HS-27A (cell line): ENCODE measurements at regions not wholly inside any gene's neighbourhood (a gene's known extent, or its start where the extent isn't known, plus 50 kb on each side); places are given as distances from the start of the nearest gene placed in this dataset.

Source experiments
- DNase-seq: peaks from one replicate; pipeline ENCODE4 v3.0.0-alpha.2; 2012; ENCODE audit warnings: low read depth, missing footprints

DNA sequence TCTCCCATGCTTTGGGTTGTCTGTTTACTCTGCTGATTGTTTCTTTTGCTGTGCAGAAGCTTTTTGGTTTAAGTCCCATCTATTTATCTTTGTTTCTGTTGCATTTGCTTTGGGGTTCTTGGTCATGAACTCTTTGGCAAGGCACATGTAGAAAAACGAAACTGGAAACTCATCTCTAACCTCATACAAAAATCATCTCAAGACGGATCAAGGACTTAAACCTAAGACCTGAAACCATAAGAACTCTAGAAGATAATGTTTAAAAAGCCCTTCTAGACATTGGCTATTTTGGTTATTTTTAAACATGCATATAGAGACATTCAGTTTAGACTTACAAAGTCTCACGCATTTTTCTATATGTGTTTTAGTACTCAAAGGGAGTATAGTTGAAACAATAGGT lies 1164.3 kb upstream of the GYPC start:
- no peak for DNase-seq

DNA sequence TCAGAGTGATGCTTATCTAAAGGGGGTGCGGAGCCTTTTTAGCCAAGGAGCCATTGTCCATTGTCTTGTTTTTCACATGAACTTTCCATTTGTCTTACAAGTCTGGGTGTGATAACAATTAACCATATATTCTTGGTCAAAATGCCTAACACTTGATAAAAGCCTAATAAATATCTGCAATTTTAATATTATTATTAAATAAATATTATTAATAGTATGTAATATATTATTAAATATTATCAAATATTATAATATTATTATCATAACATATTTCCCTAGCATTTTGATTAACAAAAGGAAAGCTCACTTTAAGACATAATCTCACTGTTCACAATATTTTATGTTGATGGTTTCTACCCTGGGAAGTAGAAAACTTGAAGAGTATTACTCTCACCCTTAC lies 1143.6 kb upstream of the GYPC start:
- no peak for DNase-seq

DNA sequence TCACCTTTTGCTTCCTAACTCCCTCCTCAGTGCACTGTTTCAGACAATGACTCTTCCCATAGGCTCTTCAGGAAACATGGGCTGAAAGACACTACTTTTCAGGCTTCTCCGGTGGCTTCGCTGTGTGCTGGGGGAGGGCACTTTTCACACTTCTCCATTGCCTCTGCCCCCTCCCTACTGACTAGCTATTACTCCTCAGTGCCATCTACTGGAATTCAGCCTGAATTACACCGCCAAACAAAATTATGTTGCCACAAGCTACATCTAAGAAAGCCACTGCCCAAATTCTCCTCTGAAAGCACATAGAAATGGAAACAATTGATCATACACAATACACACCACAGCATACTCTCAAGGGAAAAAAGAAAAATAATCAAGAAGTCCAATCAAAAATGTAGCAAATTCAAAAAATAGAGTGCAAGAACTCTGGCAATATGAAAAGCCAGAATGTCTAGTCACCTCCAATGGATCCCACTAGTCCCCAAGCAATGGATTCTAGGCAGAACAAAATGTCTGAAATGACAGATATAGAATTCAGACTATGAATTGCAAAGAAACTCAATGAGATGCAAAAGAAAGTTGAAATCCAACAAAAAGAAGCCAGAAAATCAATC lies 1139.4 kb upstream of the GYPC start:
- DNase-seq = no peak

DNA sequence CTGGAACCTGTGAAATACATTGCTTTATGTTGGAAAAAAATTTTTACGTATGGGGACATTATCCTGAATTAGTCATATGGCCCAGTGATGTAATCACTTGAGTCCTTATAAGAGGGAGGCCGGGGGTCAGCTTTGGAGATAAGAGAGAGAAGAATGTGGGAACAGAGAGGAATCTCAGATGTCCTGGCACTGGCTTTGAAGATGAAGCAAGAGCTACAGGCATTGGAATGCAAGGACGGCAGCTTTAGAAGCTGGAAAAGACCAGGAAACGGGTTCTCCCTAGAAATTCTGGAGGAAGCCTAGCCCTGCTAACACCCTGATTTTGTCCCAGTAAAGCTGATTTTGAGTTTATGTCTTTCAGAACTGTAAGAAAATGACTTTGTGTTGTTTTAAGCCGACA lies 1129.9 kb upstream of the GYPC start:
- no peak for DNase-seq

DNA sequence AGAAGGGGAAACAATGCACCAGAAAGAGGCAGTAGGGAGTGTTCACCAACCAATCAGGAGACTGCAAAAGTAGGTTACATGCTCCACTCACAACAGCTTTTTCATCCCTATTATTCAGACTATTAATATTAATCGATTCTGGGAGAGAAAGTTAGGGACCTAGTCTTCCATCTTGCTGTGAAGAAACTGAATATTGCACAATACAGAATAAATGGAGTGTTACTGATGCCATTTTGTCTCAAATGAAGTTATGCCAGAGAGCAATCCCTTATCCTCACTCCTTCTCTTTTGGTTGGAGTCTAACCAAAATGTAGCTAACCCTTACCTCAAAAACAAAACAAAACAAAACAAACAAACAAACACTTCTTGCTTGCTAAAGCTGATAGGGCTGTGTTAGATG lies 1120.9 kb upstream of the GYPC start:
- DNase-seq = no peak

DNA sequence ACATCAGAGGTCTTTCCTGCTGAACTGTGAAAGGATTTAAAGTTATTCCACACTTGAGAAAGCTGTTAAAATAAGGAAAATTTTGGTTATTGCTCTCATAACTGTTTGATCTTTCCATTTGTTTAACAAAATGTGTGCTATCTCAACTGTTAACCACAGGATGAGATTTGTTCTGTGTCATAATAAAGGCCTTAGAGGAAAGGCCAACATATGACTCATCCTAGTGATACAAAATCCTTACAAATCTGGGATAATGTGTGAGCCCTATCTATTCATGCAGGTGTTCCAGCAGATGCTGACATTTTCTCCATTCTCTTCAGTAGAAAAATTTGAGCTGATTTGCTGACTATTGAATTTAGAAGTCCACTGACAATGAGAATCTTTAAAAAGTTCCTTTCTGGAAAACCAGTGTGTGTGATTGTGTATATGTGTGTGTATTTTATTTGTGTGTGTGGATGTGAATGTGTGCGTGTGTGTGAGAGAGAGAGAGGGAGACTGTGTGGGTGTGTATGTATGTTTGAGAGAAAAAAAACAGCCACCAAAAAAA lies 1111.9 kb upstream of the GYPC start:
- no peak for DNase-seq

DNA sequence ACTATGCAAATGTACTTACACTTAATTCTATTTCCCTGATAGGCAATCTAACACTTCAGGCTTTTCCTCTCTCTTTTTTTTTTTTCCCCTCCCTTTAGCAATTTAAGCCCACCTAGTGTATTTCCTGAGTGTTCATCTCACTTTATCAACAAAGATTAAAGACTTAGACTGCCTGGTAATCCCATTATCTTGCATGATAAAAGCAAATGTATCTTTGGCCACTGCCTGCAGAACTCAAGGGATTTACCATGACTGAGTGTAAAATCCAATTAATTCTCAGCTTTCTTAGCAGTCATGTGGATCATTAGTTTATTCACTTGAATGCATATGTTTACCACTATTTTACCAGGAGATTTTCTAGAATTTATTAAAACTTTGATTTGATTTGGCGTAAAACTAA lies 1102.2 kb upstream of the GYPC start:
- DNase-seq = no peak

DNA sequence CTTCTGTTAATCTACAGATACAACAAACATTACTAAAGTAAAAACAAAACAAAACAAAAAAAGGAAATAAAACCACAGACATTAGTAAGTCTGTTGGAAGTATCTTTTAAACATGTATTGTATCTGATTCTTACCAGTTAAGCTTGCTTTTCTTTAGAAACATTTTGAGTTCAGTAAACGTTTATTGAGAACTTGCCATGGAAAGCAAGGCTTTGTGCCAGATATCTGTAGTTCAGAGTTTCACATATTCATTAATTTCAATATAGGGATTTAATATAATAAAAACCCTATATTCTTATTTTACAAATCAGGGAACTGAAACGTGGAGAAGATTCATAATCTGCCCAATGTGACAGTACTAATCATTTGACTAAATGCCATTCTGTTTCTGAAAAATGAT lies 1101.0 kb upstream of the GYPC start:
- no peak for DNase-seq

DNA sequence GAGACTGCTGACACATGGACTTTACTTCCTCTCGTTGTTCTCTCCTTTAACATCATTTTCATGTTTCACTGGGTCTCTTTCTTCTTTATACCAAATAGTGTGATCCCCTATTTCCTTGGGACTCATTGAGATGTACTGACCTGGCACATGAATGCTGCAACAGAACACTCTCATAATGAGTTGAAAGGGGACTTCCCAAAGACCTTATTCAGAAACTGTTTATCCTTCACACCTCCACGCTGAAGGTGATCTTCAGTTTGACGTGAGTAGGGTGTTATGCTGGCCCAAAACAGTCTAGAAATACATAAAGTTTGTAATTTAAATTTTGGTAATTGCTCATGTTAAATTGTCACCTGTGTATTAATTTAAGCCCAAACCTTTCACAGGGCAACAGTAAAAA lies 1096.8 kb upstream of the GYPC start:
- DNase-seq = no peak

DNA sequence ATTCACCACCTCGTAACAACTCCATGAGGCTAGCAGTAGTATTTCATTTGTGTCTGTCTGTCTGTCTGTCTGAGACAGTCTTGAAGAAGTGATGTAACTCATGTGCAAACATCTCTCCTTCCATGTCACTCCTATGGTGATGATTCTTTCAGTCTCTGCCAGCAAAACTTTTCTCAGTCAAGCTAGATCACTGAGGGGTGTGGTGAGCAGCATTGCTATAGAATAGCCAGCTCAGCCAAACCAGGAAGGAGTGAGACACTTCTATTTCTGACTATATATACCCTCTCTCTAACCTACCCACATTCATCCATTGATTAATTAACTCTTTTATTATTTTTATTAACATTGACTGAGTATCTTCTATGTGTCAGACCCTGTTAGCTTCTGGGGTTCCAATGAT lies 1095.1 kb upstream of the GYPC start:
- no peak for DNase-seq

DNA sequence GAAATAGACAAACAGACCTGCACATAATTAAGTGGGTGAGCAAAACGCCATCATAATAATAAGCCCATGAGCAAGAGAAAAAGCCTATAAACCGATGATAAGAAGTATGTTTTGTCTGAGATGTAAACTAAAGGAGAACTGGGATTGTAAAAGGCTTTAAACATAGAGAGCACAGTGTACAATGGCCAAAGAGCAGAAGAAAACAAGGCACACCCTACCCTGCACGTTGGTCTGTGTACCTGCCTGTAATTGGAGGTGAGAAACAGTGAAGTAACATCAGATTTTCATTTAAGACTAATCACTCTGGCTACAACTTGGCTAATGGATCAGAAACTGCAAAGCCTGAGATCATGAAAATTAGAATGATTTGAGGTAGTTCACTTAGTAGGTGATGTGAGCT lies 1094.7 kb upstream of the GYPC start:
- no peak for DNase-seq

DNA sequence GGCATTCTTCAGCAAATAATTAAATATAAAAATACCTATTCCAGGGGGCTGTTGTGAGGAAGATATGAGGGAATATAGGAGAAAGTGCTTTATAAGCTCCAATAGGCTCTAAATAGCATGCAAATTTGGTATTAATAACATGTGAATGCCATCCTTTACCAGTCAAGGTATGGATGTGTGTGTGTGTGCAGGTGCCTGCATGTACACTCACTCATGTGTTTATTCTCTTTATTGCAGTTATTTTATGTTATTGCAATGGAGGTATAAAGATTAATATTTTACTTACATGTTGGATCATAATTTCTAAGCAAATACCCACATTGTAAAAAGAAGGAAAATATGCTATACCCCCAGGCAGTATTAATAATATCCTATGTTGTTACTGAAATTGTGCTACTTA lies 1093.0 kb upstream of the GYPC start:
- no peak for DNase-seq

DNA sequence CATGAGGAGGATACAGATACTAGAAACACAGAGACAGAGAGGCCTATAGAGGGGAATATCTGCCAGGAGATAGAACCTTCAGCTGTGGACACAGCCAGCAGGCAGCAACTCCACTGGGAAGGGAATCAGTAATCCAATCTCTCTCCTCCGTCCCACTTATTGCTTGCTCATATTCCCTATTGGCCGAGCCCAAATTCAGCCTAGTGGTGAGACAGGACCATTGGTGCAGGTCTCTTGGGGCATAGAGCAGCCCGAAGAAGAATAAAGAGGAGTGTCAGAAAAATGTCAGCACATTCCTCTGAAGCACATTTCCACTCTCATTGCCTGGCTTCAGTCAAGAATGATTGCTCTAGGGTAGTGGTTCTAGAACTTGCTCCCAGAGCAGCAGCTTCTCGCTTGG lies 1091.5 kb upstream of the GYPC start:
- DNase-seq = no peak

DNA sequence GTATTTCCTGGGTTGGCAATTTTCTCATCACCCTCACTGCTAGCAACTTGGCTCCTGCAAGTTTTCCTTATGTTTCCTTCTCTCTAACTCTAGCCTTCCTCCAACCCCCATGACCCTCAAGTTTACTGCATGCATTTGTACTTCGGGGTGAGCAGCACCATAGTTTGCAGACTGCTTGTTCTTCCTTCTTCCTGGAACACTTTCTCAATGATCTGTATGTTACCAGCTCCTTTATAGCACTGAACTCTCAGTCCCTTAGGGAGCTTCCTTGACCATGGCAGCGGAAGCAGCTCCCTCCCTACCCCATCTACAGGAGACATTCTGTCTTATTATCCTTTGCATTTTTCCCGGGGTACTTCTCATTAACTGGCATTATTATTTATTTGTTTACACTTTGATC lies 1089.5 kb upstream of the GYPC start:
- no peak for DNase-seq

DNA sequence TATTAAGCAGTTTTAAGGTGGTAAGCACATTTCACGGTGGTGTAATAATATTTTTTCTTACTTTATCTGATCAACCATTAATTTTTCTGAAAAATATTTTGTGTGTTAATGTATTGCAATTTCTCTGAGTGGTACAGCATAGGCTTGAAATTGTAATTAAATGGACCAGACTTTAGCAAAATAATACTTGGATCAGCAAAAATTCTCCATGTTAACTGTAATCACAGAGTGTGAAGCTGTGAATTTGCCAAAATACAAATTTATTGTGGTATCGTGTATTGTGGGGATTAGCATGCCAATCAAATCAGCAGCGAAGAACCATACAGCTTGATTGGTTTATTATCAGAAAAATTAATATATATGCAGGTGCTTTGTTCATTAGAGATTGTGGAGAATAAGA lies 1088.9 kb upstream of the GYPC start:
- DNase-seq = no peak

DNA sequence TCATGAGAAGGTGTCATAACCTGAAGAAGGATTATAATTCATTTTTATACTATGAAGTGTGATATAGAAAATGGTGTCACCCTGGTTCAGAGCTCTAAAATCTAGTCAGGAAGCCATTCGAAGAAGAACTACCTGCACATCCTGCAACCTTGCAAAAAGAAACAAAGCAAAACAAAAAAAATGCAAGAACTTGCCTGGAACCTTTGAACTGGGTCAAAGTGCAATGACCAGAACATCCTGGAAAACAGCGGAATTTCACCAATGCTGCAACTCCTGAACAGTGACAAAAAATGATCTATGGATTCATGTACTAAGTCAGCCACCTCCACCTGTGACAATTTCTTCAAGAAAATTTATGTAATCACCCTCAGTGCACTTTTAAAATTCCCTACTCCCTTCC lies 1083.3 kb upstream of the GYPC start:
- DNase-seq = no peak

DNA sequence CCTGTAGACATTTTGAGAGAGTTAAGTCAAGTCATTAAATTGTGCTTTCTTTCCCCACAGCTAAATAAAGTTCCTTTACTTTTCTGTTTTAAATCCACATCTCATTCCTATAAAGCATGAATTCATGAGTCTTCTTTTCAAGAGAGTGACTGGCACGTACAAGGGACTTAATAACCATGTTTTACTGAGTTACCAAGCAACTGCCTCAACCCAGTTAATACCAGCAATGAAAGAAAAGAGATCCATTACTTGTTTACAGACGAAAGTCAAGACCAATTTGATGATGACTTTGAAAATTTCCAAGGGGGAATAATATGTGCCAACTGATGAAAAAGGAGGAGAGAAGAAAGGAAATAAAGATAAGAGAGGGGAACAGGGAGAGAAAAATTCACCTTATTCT lies 1082.5 kb upstream of the GYPC start:
- DNase-seq = no peak

DNA sequence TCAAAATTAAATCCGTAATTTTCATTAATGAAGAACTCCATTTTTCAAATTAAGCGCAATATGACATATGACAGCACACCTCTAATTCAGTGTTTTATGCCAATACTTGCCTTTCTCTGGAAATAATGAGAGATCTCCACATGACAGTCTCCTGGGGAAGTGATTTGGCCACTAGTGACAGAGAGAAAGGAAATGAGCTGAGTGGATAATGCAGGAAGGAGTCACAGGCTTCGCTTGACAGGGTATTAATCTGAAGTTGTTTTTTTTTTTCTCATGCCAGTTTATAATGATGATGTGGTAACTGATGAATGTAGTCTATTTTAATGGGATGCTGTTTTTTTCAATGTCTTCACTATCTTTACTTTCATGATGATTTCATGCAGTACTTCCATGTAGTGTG lies 1079.4 kb upstream of the GYPC start:
- DNase-seq = no peak

DNA sequence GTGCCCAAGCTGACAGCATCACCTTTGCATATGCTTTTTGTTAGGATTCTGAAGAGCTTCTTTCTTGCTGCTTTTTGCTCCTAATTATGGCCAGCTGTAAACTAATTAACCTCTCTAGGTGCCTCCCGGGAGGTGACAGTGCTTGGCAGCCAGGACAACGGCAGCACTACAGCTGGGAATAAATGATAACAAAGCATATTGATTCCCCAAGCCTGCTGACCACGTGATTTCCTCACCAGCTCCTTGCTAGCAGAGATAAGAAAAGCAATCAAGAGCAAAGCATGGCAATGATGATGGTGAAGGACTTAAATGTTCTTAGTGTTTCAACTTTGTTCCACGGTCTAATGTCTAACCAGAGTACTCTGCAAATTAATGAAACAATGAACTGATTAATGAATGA lies 1074.4 kb upstream of the GYPC start:
- DNase-seq = no peak

DNA sequence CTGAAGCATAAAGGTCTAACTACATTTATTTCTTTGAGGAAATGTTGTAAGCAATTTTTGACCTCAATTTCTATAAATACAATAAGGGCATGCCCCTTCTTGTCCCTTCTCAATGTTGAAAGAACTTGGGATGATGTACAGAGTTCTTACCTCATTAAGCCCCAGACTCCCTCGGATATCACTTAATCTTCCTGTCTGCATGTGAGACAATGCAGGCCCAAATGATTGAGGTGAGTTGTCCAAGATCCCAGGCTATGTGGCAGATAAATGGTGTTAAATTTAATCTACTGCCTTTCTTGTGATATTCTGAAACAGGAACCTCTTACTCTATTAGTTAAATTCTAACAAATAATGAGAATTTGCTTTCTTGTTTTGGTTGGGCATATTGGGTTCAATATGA lies 1073.4 kb upstream of the GYPC start:
- DNase-seq = no peak

DNA sequence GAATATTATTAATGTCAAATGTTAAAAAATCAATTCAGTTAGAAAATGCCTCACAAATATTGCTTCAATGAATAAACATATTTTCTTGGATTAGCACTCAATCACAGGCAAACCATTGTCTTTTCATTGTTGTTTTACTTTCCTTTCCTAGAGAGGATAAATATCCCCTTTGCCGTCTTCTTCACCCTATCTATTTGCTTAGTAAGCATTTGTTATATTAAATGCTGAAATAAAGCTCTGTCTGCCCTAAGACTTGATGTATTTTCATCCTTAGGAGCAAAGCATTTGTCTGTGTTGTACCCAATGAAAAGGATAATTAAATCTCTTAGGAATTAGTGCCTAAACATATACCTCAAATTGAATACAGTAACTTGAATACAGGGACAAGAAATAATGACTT lies 1071.2 kb upstream of the GYPC start:
- DNase-seq = no peak

DNA sequence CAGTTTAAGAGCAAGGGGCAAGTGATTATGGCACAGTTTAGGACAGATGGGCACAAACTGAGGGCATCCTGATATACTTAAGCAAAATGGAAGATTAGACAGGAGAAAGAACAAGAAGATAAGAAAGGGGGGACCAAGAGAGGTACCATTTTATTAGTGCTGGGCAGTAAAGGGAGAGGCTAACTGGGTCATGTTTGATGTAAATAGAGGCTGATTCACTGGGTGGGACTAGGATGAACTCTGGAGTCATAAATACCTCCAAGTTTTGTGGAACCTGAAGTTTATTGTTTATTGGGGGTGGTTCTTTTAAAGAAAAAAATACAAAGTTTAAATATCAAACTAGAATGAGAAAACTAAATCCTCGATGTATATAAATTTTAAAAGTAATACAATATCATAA lies 1067.2 kb upstream of the GYPC start:
- DNase-seq = no peak

DNA sequence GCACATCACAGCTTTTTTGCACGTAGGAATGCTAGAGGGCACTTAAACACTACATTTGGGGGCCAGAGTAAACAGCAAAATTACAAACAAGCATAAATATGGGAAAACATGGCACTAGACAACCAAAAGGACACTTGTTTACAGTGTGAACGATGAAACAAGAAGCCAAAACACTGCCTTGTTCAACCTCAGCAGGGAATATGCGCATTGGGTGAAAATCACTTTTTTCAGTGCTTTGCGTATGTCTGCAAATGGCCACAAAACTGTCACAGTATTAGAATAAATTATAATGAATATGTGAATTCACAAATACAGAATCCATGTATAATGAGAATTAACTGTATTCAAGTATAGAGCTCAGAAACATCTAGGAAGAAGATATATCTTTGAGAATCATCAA lies 1064.0 kb upstream of the GYPC start:
- no peak for DNase-seq

DNA sequence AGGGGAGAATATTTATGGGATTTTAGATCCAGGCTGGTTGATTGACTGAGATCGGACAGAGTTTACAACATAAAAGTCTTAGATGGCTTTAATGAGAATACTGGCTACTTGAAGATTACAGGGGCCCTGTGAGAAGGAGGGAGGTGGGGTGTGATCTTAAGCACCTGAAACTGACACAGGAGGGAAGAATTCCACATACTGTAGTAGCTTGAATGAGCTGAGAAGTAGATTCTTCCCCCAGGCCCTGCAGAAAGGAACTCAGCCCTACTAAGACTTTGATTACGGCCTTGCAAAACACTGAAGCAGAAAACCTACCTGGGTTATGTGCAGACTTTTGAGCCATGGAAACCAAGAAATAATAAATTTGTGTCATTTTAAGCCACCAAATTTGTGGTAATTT lies 1062.9 kb upstream of the GYPC start:
- no peak for DNase-seq

DNA sequence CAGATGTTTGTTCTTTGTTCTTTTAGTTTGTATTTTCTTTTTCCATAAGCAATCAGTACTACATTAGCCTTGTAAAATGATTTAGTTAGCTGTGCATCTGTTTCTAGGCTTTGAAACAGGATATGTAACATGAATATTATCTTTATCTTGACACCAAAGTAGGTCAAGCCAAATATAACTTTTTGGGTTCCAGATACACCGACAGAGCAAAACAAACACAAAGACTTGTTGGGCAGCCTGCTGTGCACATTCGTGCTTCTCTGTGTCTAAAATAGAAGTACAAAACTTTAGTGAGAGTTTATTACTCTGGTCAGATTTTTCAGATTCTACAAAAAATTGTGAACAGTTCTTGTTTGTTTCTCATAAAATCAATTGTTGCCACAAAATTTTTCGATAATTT lies 1059.3 kb upstream of the GYPC start:
- no peak for DNase-seq
